HG03025 (cell line): ENCODE measurements at regions not wholly inside any gene's neighbourhood (a gene's known extent, or its start where the extent isn't known, plus 50 kb on each side); places are given as distances from the start of the nearest gene placed in this dataset.

Source experiments
- ATAC-seq: cut with Tn5 transposase; IDR thresholded peaks from one replicate; pipeline ENCODE4 v1.9.1; 2021; ENCODE audit warnings: mild to moderate bottlenecking, moderate library complexity; ENCODE audit not compliant: unreplicated experiment, low FRiP score

GRCh38 chr9:95762322-95762721 lies 113.2 kb upstream of the ERCC6L2 start:
- no peak for ATAC-seq

- ATAC-seq: no peak
Observed at GRCh38 chr9:95760791-95761190, 114.7 kb upstream of the ERCC6L2 start.

- ATAC-seq: no peak
Observed at GRCh38 chr9:95757439-95757838, 118.1 kb upstream of the ERCC6L2 start.

- no peak for ATAC-seq
Observed at GRCh38 chr9:95756986-95757385, 118.5 kb upstream of the ERCC6L2 start.

- ATAC-seq: no peak
Observed at GRCh38 chr9:95756101-95756500, 119.4 kb upstream of the ERCC6L2 start.

GRCh38 chr9:95755421-95755730 lies 120.1 kb upstream of the ERCC6L2 start:
- no peak for ATAC-seq

- no peak for ATAC-seq
Observed at GRCh38 chr9:95754533-95755420, 120.7 kb upstream of the ERCC6L2 start.

GRCh38 chr9:95753762-95754465 lies 121.6 kb upstream of the ERCC6L2 start:
- no peak for ATAC-seq

- ATAC-seq: no peak
Observed at GRCh38 chr9:95752129-95752731, 123.3 kb upstream of the ERCC6L2 start.

GRCh38 chr9:95751520-95751790 lies 124.0 kb upstream of the ERCC6L2 start:
- ATAC-seq: no peak

- ATAC-seq: peak; percentile 63
Observed at GRCh38 chr9:95750725-95751519, 124.6 kb upstream of the ERCC6L2 start.

GRCh38 chr9:95749493-95749892 lies 126.0 kb upstream of the ERCC6L2 start:
- no peak for ATAC-seq

- no peak for ATAC-seq
Observed at GRCh38 chr9:95746408-95747180, 128.9 kb upstream of the ERCC6L2 start.

GRCh38 chr9:95742821-95743220 lies 132.7 kb upstream of the ERCC6L2 start:
- ATAC-seq: no peak

- ATAC-seq: no peak
Observed at GRCh38 chr9:95741631-95742030, 133.9 kb upstream of the ERCC6L2 start.

GRCh38 chr9:95740217-95741004 lies 135.1 kb upstream of the ERCC6L2 start:
- ATAC-seq: no peak

- ATAC-seq: no peak
Observed at GRCh38 chr9:95738438-95738837, 137.1 kb upstream of the ERCC6L2 start.

- no peak for ATAC-seq
Observed at GRCh38 chr9:95736891-95737522, 138.5 kb upstream of the ERCC6L2 start.

GRCh38 chr9:95736370-95736769 lies 139.1 kb upstream of the ERCC6L2 start:
- no peak for ATAC-seq
